ENCODE measurements at regions not wholly inside any gene's neighbourhood (a gene's known extent, or its start where the extent isn't known, plus 50 kb on each side); places are given as distances from the start of the nearest gene placed in this dataset.

- TF ChIP-seq MAX (CRISPR knock-in tag; IDR thresholded peaks at IDR 0.05): no peak
- TF ChIP-seq, protein P1, sequence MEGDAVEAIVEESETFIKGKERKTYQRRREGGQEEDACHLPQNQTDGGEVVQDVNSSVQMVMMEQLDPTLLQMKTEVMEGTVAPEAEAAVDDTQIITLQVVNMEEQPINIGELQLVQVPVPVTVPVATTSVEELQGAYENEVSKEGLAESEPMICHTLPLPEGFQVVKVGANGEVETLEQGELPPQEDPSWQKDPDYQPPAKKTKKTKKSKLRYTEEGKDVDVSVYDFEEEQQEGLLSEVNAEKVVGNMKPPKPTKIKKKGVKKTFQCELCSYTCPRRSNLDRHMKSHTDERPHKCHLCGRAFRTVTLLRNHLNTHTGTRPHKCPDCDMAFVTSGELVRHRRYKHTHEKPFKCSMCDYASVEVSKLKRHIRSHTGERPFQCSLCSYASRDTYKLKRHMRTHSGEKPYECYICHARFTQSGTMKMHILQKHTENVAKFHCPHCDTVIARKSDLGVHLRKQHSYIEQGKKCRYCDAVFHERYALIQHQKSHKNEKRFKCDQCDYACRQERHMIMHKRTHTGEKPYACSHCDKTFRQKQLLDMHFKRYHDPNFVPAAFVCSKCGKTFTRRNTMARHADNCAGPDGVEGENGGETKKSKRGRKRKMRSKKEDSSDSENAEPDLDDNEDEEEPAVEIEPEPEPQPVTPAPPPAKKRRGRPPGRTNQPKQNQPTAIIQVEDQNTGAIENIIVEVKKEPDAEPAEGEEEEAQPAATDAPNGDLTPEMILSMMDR (IDR thresholded peaks at IDR 0.05): no peak
- no peak for TF ChIP-seq USF2 (CRISPR knock-in tag; IDR thresholded peaks at IDR 0.05)
- TF ChIP-seq USF1 (CRISPR knock-in tag; IDR thresholded peaks at IDR 0.05): no peak
- TF ChIP-seq FOXJ3 (CRISPR knock-in tag; IDR thresholded peaks at IDR 0.05; ENCODE audit: borderline replicate concordance): no peak
- no peak for TF ChIP-seq SMAD4 (CRISPR knock-in tag; IDR thresholded peaks at IDR 0.05)
- no peak for TF ChIP-seq ESRRA (CRISPR knock-in tag; IDR thresholded peaks at IDR 0.05; ENCODE audit: borderline replicate concordance)
- no peak for TF ChIP-seq ETV6 (CRISPR knock-in tag; IDR thresholded peaks at IDR 0.05)
Observed at GRCh38 chr15:46111730-46112129, 476.9 kb downstream of the SQOR start.

Data from WTC11 (cell line).